ENCODE measurements at regions not wholly inside any gene's neighbourhood (a gene's known extent, or its start where the extent isn't known, plus 50 kb on each side); places are given as distances from the start of the nearest gene placed in this dataset.

GRCh38 chr11:11084337-11084736 lies 226.5 kb upstream of the ZBED5 start:
- Histone ChIP-seq H3K27me3 (replicated peaks; ENCODE audit: control insufficient read depth, insufficient read depth, low read length) (no peaks in the 10 kb centered on the region), H3K4me3 (replicated peaks; ENCODE audit: low read depth, low read length) (no peak overlapping the region), H3K36me3 (ENCODE audit: control insufficient read depth, insufficient read depth, low read length) (no peaks in the 10 kb centered on the region)
- DNase-seq (ENCODE audit: extremely low read depth, insufficient read length): no peak
- TF ChIP-seq, protein P1, sequence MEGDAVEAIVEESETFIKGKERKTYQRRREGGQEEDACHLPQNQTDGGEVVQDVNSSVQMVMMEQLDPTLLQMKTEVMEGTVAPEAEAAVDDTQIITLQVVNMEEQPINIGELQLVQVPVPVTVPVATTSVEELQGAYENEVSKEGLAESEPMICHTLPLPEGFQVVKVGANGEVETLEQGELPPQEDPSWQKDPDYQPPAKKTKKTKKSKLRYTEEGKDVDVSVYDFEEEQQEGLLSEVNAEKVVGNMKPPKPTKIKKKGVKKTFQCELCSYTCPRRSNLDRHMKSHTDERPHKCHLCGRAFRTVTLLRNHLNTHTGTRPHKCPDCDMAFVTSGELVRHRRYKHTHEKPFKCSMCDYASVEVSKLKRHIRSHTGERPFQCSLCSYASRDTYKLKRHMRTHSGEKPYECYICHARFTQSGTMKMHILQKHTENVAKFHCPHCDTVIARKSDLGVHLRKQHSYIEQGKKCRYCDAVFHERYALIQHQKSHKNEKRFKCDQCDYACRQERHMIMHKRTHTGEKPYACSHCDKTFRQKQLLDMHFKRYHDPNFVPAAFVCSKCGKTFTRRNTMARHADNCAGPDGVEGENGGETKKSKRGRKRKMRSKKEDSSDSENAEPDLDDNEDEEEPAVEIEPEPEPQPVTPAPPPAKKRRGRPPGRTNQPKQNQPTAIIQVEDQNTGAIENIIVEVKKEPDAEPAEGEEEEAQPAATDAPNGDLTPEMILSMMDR (IDR thresholded peaks at IDR 0.05; ENCODE audit: insufficient read depth, low read length, poor library complexity, severe bottlenecking): no peak

GRCh38 chr11:11083441-11083840 lies 225.6 kb upstream of the ZBED5 start:
- TF ChIP-seq, protein P1 (IDR thresholded peaks at IDR 0.05; ENCODE audit: insufficient read depth, low read length, poor library complexity, severe bottlenecking): no peak

DNA sequence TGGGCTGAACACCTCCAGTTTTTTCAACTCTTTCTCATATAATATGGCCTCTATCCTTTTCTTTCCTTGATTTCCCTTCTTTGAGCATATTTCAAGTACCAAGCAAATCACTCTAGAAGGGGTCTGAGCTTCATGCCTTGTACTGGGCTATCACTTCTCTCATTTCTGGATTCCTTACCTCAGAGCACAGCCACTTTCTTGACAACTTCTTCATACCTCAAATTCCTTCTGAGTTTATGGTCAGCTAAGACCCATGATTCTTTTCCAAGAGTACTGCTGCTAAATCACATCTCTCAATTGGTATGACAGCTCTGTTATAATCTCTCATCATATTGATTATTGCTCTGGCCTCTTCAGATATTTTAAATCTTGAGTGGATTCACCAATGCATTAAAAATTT lies 224.8 kb upstream of the ZBED5 start:
- H3K27me3 ChIP-seq (replicated peaks; ENCODE audit: control insufficient read depth, insufficient read depth, low read length): no peaks in the 10 kb centered on the region
- no peak for DNase-seq (ENCODE audit: extremely low read depth, insufficient read length)
- H3K4me3 ChIP-seq (replicated peaks; ENCODE audit: low read depth, low read length): no peak overlapping the region
- H3K36me3 ChIP-seq (ENCODE audit: control insufficient read depth, insufficient read depth, low read length): no peaks in the 10 kb centered on the region
- TF ChIP-seq, protein P1 (IDR thresholded peaks at IDR 0.05; ENCODE audit: insufficient read depth, low read length, poor library complexity, severe bottlenecking): no peak

More at GRCh38 chr11:11083441-11083840, 225.6 kb upstream of the ZBED5 start:
- no peak for DNase-seq (ENCODE audit: extremely low read depth, insufficient read length)
- no peak overlapping the region for H3K4me3 ChIP-seq (replicated peaks; ENCODE audit: low read depth, low read length)
- no peaks in the 10 kb centered on the region for H3K36me3 ChIP-seq (ENCODE audit: control insufficient read depth, insufficient read depth, low read length)
- no peaks in the 10 kb centered on the region for H3K27me3 ChIP-seq (replicated peaks; ENCODE audit: control insufficient read depth, insufficient read depth, low read length)

DNA sequence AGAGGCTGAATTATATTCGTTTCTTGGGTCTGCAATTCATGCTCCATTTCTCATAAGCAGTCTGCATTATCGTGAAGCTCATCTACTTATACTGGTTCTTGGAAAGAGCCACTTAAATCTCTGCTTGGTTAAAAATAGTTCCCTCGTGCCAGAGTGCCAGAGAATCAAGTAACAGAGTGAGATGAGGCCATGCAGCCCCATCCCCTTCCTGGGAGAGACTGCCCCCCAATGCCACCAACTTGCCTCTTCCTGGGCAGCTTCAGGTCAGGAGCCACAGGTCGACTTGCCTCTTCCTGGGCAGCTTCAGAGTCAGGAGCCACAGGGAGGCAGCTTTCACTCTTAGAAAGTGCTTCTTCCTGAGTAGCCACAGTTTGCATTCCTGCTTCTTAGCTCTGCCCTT lies 223.9 kb upstream of the ZBED5 start:
- H3K27me3 ChIP-seq (replicated peaks; ENCODE audit: control insufficient read depth, insufficient read depth, low read length): no peaks in the 10 kb centered on the region
- TF ChIP-seq, protein P1 (IDR thresholded peaks at IDR 0.05; ENCODE audit: insufficient read depth, low read length, poor library complexity, severe bottlenecking): no peak
- DNase-seq (ENCODE audit: extremely low read depth, insufficient read length): no peak

DNA sequence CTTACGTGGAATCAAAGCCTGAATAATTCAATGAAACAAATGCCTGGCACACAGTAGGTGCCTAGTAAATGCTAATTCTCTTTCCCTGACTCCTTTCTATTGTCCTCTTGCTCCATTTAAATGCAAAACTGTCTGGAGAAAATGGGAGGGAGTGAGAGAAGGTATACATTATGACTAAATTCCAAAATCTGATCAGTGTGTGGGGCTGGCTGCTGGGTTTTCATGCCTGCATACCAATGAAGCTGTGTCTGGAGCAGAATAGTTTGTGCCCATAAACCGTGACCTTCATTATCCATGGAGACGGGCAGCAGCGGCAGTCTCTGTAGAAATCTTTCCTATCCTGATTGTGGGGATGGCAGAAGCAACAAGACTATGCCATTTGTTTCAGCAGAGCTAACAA lies 223.4 kb upstream of the ZBED5 start:
- Histone ChIP-seq H3K4me3 (replicated peaks; ENCODE audit: low read depth, low read length) (no peak overlapping the region), H3K36me3 (ENCODE audit: control insufficient read depth, insufficient read depth, low read length) (no peaks in the 10 kb centered on the region), H3K27me3 (replicated peaks; ENCODE audit: control insufficient read depth, insufficient read depth, low read length) (no peaks in the 10 kb centered on the region)
- DNase-seq (ENCODE audit: extremely low read depth, insufficient read length): no peak
- TF ChIP-seq, protein P1 (IDR thresholded peaks at IDR 0.05; ENCODE audit: insufficient read depth, low read length, poor library complexity, severe bottlenecking): no peak

More for the DNA sequence above, 223.9 kb upstream of the ZBED5 start:
- no peaks in the 10 kb centered on the region for H3K36me3 ChIP-seq (ENCODE audit: control insufficient read depth, insufficient read depth, low read length)
- H3K4me3 ChIP-seq (replicated peaks; ENCODE audit: low read depth, low read length): no peak overlapping the region
